ENCODE measurements at regions not wholly inside any gene's neighbourhood (a gene's known extent, or its start where the extent isn't known, plus 50 kb on each side); places are given as distances from the start of the nearest gene placed in this dataset.
"Not testable (repeated sequence)": the region's sequence is repeated elsewhere in the genome, so short reads cannot be mapped to it uniquely, and the experiment has no call there.

- no peak for ATAC-seq
These were observed 467.9 kb upstream of the GCFC2 start for GRCh38 chr2:76178610-76179009.

GRCh38 chr2:76175295-76175694 is 464.6 kb upstream of the GCFC2 start:
- ATAC-seq, result no peak
- no peak for DNase-seq (ENCODE audit: low spot score)

More at GRCh38 chr2:76178610-76179009, 467.9 kb upstream of the GCFC2 start:
- no peak for DNase-seq (ENCODE audit: low spot score)

GRCh38 chr2:76174505-76174904 is 463.8 kb upstream of the GCFC2 start:
- ATAC-seq (no peak), DNase-seq (ENCODE audit: low spot score) (no peak)

GRCh38 chr2:76173206-76173605 is 462.5 kb upstream of the GCFC2 start:
- ATAC-seq; DNase-seq (ENCODE audit: low spot score): not testable (repeated sequence)

- not testable (repeated sequence) for ATAC-seq; DNase-seq (ENCODE audit: low spot score)
These were observed 461.5 kb upstream of the GCFC2 start for GRCh38 chr2:76172154-76172595.

GRCh38 chr2:76170856-76171255 is 460.1 kb upstream of the GCFC2 start:
- ATAC-seq, result no peak
- DNase-seq (ENCODE audit: low spot score), result no peak

GRCh38 chr2:76170009-76170384 is 459.3 kb upstream of the GCFC2 start:
- no peak for ATAC-seq

GRCh38 chr2:76169276-76170008 is 458.7 kb upstream of the GCFC2 start:
- DNase-seq (ENCODE audit: low spot score) (no peak), ATAC-seq (no peak)

More at GRCh38 chr2:76170009-76170384, 459.3 kb upstream of the GCFC2 start:
- no peak for DNase-seq (ENCODE audit: low spot score)

- DNase-seq (ENCODE audit: low spot score) (no peak), ATAC-seq (no peak)
These were observed 453.1 kb upstream of the GCFC2 start for GRCh38 chr2:76163860-76164259.

- DNase-seq (ENCODE audit: low spot score) (no peak), ATAC-seq (no peak)
These were observed 450.0 kb upstream of the GCFC2 start for GRCh38 chr2:76160670-76161069.

GRCh38 chr2:76159042-76159648 is 448.4 kb upstream of the GCFC2 start:
- DNase-seq (ENCODE audit: low spot score), result no peak
- ATAC-seq, result no peak

GRCh38 chr2:76157531-76157930 is 446.8 kb upstream of the GCFC2 start:
- ATAC-seq, result no peak
- no peak for DNase-seq (ENCODE audit: low spot score)

GRCh38 chr2:76154981-76155380 is 444.3 kb upstream of the GCFC2 start:
- no peak for ATAC-seq
- no peak for DNase-seq (ENCODE audit: low spot score)

- no peak for DNase-seq (ENCODE audit: low spot score)
- no peak for ATAC-seq
These were observed 439.1 kb upstream of the GCFC2 start for GRCh38 chr2:76149846-76150245.

- DNase-seq (ENCODE audit: low spot score); ATAC-seq: not testable (repeated sequence)
These were observed 428.6 kb upstream of the GCFC2 start for GRCh38 chr2:76139303-76139702.

- no peak for DNase-seq (ENCODE audit: low spot score)
- no peak for ATAC-seq
These were observed 417.9 kb upstream of the GCFC2 start for GRCh38 chr2:76128622-76129021.

- no peak for ATAC-seq
- DNase-seq (ENCODE audit: low spot score), result no peak
These were observed 409.5 kb upstream of the GCFC2 start for GRCh38 chr2:76120176-76120575.

- ATAC-seq, result no peak
- DNase-seq (ENCODE audit: low spot score), result no peak
These were observed 379.0 kb upstream of the GCFC2 start for GRCh38 chr2:76089683-76090082.

- no peak for DNase-seq (ENCODE audit: low spot score)
- no peak for ATAC-seq
These were observed 372.5 kb upstream of the GCFC2 start for GRCh38 chr2:76083248-76083647.

GRCh38 chr2:76082509-76082908 is 371.8 kb upstream of the GCFC2 start:
- DNase-seq (ENCODE audit: low spot score), result no peak
- no peak for ATAC-seq

GRCh38 chr2:76080154-76080553 is 369.4 kb upstream of the GCFC2 start:
- no peak for ATAC-seq
- DNase-seq (ENCODE audit: low spot score), result no peak

GRCh38 chr2:76075126-76075525 is 364.4 kb upstream of the GCFC2 start:
- no peak for DNase-seq (ENCODE audit: low spot score)
- no peak for ATAC-seq
